HuH-7 (cell line): ENCODE measurements at regions not wholly inside any gene's neighbourhood (a gene's known extent, or its start where the extent isn't known, plus 50 kb on each side); places are given as distances from the start of the nearest gene placed in this dataset.

ENCODE experiments used
- DNase-seq: peaks from one replicate; pipeline ENCODE4 v3.0.0; 2011; ENCODE audit warnings: low spot score

DNA sequence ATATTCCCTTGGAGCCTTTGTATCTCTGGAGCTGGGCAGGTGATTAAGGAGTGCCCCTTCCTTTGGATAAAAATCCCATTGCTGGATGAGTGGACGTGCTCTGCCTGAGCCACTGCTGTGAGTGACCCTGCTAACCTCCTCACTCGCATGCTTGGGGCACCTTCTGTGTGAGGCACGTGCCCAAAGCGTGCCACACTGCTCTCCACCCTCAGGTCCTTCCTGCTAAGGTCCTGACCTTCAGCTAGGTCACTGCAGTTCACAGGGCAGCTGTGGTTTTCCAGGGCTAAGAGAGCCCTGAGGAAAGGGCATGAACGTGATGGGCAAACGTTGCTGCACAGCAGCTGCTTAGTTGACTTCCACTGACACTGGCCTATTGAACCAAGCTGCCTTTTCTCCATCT is 204.4 kb upstream of the COBL start:
- DNase-seq, result no peak

DNA sequence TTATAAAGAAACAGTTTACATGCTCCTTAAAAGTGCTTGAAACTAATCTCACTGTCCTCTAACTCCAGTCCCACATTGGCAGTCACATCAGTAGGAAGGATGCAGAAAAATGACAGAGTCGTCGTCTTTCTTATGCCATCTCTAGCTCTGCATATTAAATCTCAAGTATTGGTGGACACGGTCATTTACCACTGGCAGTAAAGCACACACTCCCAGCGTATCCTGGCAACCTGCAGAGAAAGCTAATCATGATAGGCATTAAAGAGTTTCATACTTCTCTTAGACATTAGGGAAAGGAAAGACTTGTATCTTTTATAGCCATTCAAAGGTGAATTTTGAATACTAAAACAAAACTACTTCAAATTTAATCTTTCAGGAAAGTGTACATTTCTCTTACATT is 202.0 kb upstream of the COBL start:
- DNase-seq, result no peak

DNA sequence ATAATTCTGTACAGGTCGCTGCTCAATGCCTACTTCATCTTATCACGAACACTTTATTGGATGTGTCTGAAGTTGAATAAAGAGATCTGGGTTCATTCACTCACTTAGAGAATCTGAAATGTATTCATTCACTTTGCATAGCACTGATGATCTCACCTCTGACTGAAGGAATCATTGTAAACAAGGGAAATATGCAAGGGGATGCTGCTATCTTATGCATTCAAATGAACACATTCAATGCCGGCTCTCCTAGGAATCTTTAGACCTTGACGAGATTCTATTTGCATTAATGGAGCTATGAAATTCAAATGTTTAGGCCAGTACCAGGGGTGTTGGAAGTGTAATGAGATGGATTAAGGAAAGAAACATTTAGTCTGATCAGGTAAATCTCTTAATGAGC is 200.6 kb upstream of the COBL start:
- no peak for DNase-seq

- no peak for DNase-seq
Measured at GRCh38 chr7:51501620-51502019, 185.0 kb upstream of the COBL start.

- no peak for DNase-seq
Measured at GRCh38 chr7:51482976-51483375, 166.4 kb upstream of the COBL start.

DNA sequence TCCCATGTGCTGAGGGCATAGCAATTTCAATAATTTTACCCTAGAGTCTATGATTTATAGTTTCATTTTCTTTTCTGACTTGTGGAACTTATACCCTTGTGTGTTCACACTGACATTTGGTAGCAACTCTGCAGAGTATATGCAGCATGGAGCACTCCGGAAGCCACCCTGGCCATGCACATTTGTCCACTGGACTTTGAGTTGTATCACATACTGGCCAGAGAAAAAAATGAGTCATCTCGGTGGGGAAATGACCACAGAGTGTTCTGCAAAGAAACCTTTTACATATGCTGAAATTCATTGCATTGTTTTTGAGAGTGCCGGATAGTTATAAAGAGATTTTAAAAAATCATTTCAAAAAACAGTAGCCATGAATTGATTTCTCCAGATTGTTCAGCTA is 164.8 kb upstream of the COBL start:
- DNase-seq, result no peak

DNA sequence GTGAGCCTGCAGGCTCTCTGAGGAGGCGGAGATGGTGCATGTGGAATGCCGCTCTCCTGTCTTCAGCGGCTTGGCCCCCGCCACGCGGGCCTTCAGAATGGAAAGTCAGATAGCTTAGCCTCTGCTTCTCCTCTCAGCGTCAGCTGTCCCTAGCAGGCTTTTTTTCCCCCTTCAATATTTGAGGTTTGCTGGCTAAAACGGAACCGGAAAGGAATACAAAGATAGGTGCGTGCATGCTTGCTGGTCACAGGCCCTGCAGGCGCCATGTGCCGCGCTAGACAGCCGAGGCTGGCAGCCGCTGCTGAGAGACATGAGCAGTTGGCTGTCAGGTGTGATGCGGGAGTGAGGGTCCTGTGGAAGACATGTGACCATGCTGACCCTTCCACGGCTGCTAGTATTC is 161.2 kb upstream of the COBL start:
- DNase-seq, result no peak

GRCh38 chr7:51477323-51477722 is 160.7 kb upstream of the COBL start:
- no peak for DNase-seq

DNA sequence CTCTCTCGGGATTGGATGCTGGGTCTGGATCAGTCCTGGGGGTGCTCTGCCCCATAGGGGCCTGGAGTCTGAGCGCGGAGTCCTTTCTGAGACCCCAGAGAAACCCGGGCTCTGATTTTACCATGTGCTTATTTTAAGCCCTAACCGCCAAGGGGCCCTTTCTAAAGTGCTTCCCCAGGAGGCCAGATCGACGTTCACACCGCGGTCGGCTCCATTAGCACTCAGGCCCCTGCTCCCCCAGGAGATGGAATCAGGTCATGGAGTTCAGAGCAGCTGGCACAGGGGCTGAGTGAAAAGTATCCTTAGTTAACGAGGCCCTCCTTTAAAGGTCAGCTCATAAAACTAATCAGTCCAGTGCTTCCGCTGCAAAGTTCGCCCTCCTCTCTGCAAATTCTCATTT is 159.4 kb upstream of the COBL start:
- no peak for DNase-seq

GRCh38 chr7:51472873-51473272 is 156.3 kb upstream of the COBL start:
- no peak for DNase-seq

GRCh38 chr7:51471981-51472296 is 155.3 kb upstream of the COBL start:
- no peak for DNase-seq

GRCh38 chr7:51471210-51471980 is 154.8 kb upstream of the COBL start:
- no peak for DNase-seq

DNA sequence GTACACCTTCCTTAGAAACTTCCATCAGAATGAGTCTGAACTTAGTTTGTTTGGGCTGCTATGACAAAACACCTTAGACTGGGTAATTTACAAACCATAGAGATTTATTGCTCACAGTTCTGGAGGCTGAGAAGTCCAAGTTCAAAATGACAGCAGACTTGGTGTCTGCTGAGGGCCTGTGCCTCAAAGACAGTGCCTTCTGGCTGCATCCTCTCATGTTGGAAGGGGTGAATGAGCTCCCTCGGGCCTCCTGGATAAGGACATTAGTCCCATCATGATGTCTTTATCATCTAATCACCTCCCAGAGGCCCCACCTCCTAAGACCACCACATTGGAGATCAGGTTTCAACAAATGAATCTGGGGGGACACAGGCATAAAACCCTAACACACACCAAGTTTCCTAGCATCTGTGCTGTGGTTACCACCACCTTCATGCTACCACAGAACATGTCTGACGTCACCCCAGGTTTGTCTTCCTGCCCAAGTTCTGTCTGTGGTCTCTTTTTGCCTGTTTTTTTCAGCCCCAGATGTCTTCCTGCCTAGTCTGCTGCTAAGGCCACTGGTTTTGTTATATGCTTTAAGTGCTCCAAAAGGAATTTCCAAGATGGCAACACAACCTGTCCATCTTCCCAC is 150.9 kb upstream of the COBL start:
- no peak for DNase-seq

- DNase-seq, result no peak
Measured at GRCh38 chr7:51459809-51460208, 143.2 kb upstream of the COBL start.

DNA sequence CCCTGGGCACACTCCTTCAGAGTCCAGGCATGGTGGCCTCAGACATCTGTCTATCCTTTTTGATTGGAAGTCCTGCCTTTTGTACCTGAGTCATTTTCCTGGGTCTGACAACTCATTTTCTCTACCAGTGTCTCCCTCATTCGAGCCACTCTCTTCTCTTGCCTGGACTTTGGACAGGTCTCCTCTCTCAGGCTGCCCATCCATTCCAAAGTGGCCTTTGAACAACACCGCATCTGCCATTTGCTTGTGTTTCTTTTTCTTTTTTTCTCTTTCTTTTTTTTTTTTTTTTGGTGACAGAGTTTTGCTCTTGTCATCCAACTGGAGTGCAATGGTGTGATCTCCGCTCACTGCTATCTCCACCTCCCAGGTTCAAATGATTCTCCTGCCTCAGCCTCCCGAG is 142.1 kb upstream of the COBL start:
- no peak for DNase-seq

GRCh38 chr7:51457079-51457478 is 140.5 kb upstream of the COBL start:
- no peak for DNase-seq

- no peak for DNase-seq
Measured at GRCh38 chr7:51456431-51457060, 139.9 kb upstream of the COBL start.

DNA sequence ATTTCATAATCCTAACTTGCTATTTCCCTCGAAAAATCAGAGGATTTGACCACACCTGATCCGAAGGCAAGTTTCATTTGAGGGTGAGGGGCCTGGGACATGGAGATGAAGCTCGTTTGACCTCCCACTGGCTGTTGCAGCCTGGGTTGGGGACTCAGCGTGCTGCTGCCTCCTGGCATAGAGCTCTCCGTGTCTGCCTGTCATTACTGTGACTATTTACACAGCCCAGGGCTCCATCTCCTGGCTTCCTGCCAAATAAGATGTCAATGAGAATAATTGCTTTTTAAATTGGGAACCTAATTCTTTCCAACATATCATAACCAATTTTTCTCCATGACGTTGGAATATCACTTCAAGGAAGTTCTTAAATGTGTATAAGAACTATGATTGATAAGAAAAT is 139.3 kb upstream of the COBL start:
- DNase-seq, result no peak

GRCh38 chr7:51455513-51455912 is 138.9 kb upstream of the COBL start:
- DNase-seq, result no peak

DNA sequence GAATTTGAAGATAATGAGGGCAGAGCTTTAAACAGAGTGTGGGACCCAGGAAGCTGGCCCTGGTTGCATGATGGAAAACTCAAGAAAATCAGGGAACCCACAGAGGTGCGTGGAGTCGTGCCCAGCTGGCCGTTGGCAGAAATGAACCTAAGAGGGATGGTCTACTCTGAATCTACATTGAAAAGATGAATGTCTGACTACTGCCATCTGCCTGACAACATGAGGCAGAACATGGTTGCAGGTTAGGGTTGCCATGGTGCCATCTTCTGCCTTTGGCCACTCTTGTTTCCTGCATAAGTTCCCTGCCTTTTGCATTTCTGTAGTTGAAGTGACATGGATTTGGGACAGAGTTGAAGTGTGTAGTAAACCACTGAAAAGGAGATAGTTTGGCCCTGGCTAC is 138.5 kb upstream of the COBL start:
- no peak for DNase-seq

- no peak for DNase-seq
Measured at GRCh38 chr7:51452694-51453093, 136.1 kb upstream of the COBL start.

- DNase-seq, result peak; percentile 10
Measured at GRCh38 chr7:51451751-51452476, 135.3 kb upstream of the COBL start.

DNA sequence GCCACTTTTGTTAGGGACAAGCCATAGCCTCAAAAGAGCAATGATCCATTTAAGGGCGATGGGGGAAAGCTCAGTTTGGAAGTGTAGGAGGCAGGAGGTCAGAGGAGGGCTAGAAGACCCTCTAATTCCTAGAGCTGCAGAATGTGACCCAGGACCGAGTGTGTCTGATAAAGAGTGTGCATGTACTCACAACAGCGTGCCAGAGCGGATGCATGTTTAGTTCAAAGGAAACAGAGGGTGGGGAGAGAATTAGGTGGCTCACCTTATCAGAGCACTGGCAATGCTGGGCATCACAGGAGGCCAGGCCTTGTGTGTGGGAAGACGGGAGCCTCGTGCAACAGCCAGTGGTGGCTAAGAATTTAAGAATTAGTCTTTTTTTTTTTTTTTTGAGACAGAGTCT is 133.9 kb upstream of the COBL start:
- DNase-seq, result no peak
